ENCODE measurements at regions not wholly inside any gene's neighbourhood (a gene's known extent, or its start where the extent isn't known, plus 50 kb on each side); places are given as distances from the start of the nearest gene placed in this dataset.

DNA sequence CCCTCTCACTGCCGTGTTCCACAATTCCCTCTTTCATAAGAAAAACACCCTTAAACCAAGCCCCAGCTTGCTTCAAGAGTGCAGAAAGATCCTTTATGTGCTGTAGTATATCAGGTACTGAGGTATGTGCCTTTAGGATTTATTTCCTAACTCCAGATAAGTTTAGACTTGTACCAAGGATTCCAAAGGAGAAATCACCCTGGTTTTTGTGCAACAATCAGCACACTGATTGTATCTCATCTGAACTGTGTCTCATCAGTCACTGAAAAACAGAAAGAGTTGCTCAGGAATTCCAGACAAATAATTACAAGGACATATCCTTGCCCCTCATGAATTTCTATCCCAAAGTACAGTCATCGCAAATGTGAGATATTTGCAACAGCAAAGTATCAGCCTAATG is 77.2 kb upstream of the PTPRZ1 start:
- no peaks in the 10 kb centered on the region for H3K27me3 ChIP-seq (ENCODE audit: control insufficient read depth in 5 of 5, insufficient read depth in 4 of 5, low read length in 5 of 5)
- no peak overlapping the region for H3K27ac ChIP-seq (ENCODE audit: low read depth, low read length)
- H3K36me3 ChIP-seq (ENCODE audit: control insufficient read depth in 5 of 5, insufficient read depth in 5 of 5, low read length in 5 of 5), result no peaks in the 10 kb centered on the region
- no peaks in the 10 kb centered on the region for H3K4me1 ChIP-seq (ENCODE audit: control insufficient read depth in 5 of 5, insufficient read depth in 5 of 5, low read length in 5 of 5)
- H3K4me3 ChIP-seq (ENCODE audit: low read depth in 1 of 5, low read length in 5 of 5), result no peak overlapping the region
- H3K9ac ChIP-seq (ENCODE audit: low read length in 5 of 5), result no peak overlapping the region
- H3K9me3 ChIP-seq (ENCODE audit: control insufficient read depth in 5 of 5, low read length in 5 of 5), result no peaks in the 10 kb centered on the region

DNA sequence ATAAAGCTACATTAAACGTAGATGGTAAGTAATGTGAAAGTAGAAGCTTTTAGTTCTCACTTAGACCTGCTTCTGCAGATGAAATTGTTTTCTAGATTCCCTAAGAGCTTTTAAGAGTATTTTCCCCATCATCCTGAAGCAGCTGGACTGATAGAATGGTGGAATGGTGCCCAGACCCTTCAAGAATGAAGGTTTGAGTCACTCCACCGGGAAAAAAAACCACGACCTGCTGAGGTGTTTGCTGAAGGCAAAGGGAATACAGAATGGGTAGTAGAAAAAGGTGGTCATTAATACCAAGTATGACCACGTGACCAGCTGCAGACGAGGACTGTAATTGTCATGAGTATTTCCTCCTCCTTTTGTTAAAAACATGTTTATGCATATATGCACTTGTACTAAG is 79.2 kb upstream of the PTPRZ1 start:
- H3K27ac ChIP-seq (ENCODE audit: low read depth, low read length), result no peak overlapping the region
- H3K27me3 ChIP-seq (ENCODE audit: control insufficient read depth in 5 of 5, insufficient read depth in 4 of 5, low read length in 5 of 5), result no peaks in the 10 kb centered on the region
- H3K36me3 ChIP-seq (ENCODE audit: control insufficient read depth in 5 of 5, insufficient read depth in 5 of 5, low read length in 5 of 5), result no peaks in the 10 kb centered on the region
- H3K9me3 ChIP-seq (ENCODE audit: control insufficient read depth in 5 of 5, low read length in 5 of 5), result no peaks in the 10 kb centered on the region
- H3K4me1 ChIP-seq (ENCODE audit: control insufficient read depth in 5 of 5, insufficient read depth in 5 of 5, low read length in 5 of 5), result no peaks in the 10 kb centered on the region
- H3K9ac ChIP-seq (ENCODE audit: low read length in 5 of 5), result no peak overlapping the region
- no peak overlapping the region for H3K4me3 ChIP-seq (ENCODE audit: low read depth in 1 of 5, low read length in 5 of 5)

DNA sequence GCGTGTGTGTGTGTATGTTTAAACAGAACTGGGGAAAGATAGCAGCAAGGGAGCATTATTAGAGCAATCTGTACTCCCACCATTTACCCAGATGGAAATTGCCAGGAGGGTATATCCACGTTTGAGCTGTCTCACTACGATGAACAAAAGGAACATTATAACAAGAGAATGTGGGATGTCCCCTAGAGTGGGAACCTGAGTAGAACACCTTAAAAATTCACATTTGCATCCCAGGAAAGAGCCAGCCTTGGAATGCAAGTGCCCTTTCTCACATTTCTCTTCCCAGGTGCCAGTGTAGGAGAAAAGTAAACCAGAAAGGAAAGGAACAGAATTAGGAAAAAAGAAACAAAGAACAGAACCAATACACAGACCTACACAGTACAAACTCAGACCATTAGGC is 95.3 kb upstream of the PTPRZ1 start:
- no peak overlapping the region for H3K27ac ChIP-seq (ENCODE audit: low read depth, low read length)
- no peaks in the 10 kb centered on the region for H3K4me1 ChIP-seq (ENCODE audit: control insufficient read depth in 5 of 5, insufficient read depth in 5 of 5, low read length in 5 of 5)
- no peak overlapping the region for H3K4me3 ChIP-seq (ENCODE audit: low read depth in 1 of 5, low read length in 5 of 5)
- H3K9me3 ChIP-seq (ENCODE audit: control insufficient read depth in 5 of 5, low read length in 5 of 5), result no peaks in the 10 kb centered on the region
- no peaks in the 10 kb centered on the region for H3K36me3 ChIP-seq (ENCODE audit: control insufficient read depth in 5 of 5, insufficient read depth in 5 of 5, low read length in 5 of 5)
- H3K27me3 ChIP-seq (ENCODE audit: control insufficient read depth in 5 of 5, insufficient read depth in 4 of 5, low read length in 5 of 5), result no peaks in the 10 kb centered on the region
- no peak overlapping the region for H3K9ac ChIP-seq (ENCODE audit: low read length in 5 of 5)

DNA sequence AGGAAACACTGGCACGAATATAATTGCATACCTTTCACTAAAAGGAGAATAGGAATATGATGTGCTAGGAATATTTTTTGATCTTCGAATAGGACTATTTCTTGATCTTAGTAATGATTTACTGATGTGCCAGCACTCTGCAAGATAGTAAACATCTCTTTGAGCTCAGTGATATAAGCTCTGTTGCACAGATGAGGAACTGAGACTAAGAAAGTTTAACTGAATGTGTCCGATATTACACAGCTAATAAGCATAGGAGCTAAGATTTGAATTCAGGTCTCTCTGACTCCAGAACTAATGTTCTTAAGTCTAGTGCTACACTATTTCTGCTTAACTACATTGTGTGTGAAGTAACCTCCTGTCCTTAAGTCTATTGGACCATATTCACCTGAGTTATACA is 98.4 kb upstream of the PTPRZ1 start:
- H3K9me3 ChIP-seq (ENCODE audit: control insufficient read depth in 5 of 5, low read length in 5 of 5), result no peaks in the 10 kb centered on the region
- H3K36me3 ChIP-seq (ENCODE audit: control insufficient read depth in 5 of 5, insufficient read depth in 5 of 5, low read length in 5 of 5), result no peaks in the 10 kb centered on the region
- no peaks in the 10 kb centered on the region for H3K4me1 ChIP-seq (ENCODE audit: control insufficient read depth in 5 of 5, insufficient read depth in 5 of 5, low read length in 5 of 5)
- no peak overlapping the region for H3K27ac ChIP-seq (ENCODE audit: low read depth, low read length)
- H3K4me3 ChIP-seq (ENCODE audit: low read depth in 1 of 5, low read length in 5 of 5), result no peak overlapping the region
- no peaks in the 10 kb centered on the region for H3K27me3 ChIP-seq (ENCODE audit: control insufficient read depth in 5 of 5, insufficient read depth in 4 of 5, low read length in 5 of 5)
- H3K9ac ChIP-seq (ENCODE audit: low read length in 5 of 5), result no peak overlapping the region

DNA sequence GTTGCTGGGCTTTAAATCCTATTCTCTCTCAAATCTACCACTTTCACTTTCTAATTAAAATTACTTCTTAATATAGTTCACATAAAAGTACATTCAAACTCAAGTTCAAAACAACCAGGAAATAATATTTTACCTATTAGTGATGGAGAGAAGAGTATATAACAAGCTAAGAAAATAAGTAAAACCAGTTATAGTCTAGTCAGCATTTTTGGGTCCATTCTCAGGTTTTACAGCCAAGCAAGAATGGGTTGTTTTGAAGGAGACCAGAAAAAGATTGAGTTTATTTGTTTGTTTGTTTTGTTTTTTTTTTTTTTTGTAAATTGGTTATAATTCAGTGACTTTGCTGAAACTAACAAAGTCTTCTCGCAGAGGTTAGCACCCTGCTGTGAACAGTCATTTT is 106.3 kb upstream of the PTPRZ1 start:
- Histone ChIP-seq H3K27me3 (ENCODE audit: control insufficient read depth in 5 of 5, insufficient read depth in 4 of 5, low read length in 5 of 5) (peaks cover 0 to 3% (median 0%) of the 10 kb centered on the region in 5 donors), H3K4me3 (ENCODE audit: low read depth in 1 of 5, low read length in 5 of 5) (no peak overlapping the region), H3K27ac (ENCODE audit: low read depth, low read length) (no peak overlapping the region), H3K9me3 (ENCODE audit: control insufficient read depth in 5 of 5, low read length in 5 of 5) (no peaks in the 10 kb centered on the region), H3K9ac (ENCODE audit: low read length in 5 of 5) (no peak overlapping the region), H3K36me3 (ENCODE audit: control insufficient read depth in 5 of 5, insufficient read depth in 5 of 5, low read length in 5 of 5) (no peaks in the 10 kb centered on the region), H3K4me1 (ENCODE audit: control insufficient read depth in 5 of 5, insufficient read depth in 5 of 5, low read length in 5 of 5) (no peaks in the 10 kb centered on the region)

DNA sequence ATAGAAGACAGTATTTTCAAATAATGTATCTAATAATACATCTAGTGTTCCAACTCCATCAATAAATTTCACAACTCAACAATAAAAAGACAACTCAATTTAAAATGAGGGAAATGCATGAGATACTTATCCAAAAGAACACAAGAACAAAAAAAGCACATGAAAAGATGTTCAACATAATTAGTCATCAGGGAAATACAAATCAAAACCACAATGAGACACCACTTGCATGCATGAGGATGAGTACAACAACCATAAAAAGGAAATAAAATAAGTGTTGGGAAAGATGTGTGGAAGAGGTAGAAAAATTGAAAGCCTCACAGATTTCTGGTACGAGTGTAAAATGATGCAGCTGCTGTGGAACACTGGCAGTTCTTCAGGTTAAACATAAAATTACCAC is 111.6 kb upstream of the PTPRZ1 start:
- H3K4me3 ChIP-seq (ENCODE audit: low read depth in 1 of 5, low read length in 5 of 5), result no peak overlapping the region
- H3K27ac ChIP-seq (ENCODE audit: low read depth, low read length), result no peak overlapping the region
- H3K9me3 ChIP-seq (ENCODE audit: control insufficient read depth in 5 of 5, low read length in 5 of 5), result no peaks in the 10 kb centered on the region
- H3K9ac ChIP-seq (ENCODE audit: low read length in 5 of 5), result no peak overlapping the region
- H3K27me3 ChIP-seq (ENCODE audit: control insufficient read depth in 5 of 5, insufficient read depth in 4 of 5, low read length in 5 of 5), result peaks cover 0 to 3% (median 0%) of the 10 kb centered on the region in 5 donors
- no peaks in the 10 kb centered on the region for H3K4me1 ChIP-seq (ENCODE audit: control insufficient read depth in 5 of 5, insufficient read depth in 5 of 5, low read length in 5 of 5)
- H3K36me3 ChIP-seq (ENCODE audit: control insufficient read depth in 5 of 5, insufficient read depth in 5 of 5, low read length in 5 of 5), result no peaks in the 10 kb centered on the region

DNA sequence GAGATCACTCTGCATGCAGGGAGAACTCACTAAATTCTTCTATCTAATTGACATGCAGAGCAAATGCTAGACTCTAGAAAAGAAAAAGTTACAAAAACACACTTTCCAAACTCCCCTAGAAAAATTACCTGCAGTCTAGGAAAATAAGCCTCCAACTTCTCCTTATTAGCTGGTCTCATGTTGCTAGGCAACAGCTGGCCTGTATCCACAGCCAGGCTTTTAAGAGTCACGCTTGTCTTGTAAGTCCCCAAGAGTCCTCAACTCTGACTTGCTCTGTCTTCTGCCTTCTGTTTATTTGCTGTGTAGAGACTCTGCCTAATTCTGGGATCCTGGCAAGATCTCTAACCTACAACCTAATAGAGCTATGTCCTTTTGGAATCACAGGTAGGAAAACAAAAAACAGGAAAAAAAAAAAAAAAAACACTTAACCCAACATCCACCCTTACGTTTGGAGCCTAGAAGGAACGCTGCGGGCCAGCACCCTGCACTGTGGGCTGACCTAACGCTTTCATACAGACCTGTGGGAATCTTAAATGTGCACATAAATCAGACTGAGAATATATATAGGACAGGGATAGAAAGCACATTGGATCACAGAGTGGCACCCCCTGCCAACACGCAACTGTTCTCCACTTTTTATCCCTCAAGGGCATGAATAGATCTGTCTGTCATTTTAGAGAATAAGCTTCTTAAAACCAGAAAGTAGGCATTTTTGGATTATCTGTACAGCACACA is 117.0 kb upstream of the PTPRZ1 start:
- H3K4me3 ChIP-seq (ENCODE audit: low read depth in 1 of 5, low read length in 5 of 5), result no peak overlapping the region
- no peak overlapping the region for H3K27ac ChIP-seq (ENCODE audit: low read depth, low read length)
- H3K36me3 ChIP-seq (ENCODE audit: control insufficient read depth in 5 of 5, insufficient read depth in 5 of 5, low read length in 5 of 5), result no peaks in the 10 kb centered on the region
- no peaks in the 10 kb centered on the region for H3K9me3 ChIP-seq (ENCODE audit: control insufficient read depth in 5 of 5, low read length in 5 of 5)
- no peaks in the 10 kb centered on the region for H3K27me3 ChIP-seq (ENCODE audit: control insufficient read depth in 5 of 5, insufficient read depth in 4 of 5, low read length in 5 of 5)
- no peaks in the 10 kb centered on the region for H3K4me1 ChIP-seq (ENCODE audit: control insufficient read depth in 5 of 5, insufficient read depth in 5 of 5, low read length in 5 of 5)
- no peak overlapping the region for H3K9ac ChIP-seq (ENCODE audit: low read length in 5 of 5)

DNA sequence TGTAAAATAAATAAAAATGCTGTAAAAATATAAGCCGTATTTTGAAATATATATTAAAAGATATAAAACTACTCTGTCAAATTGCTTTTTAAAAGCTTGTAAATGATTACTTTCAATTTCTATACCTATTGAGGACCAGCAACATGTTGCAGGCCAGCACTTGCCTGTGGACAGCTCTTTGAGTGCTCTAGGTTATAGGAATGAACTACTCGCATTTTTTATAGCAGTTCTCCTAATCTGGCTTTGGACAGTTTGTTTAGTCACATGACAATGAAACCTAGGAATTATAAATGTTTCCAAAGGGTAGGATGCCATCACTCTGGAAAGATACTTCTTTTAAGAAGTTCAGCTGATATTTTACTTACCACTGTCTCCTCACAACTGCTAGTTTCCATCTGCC is 117.7 kb upstream of the PTPRZ1 start:
- H3K27me3 ChIP-seq (ENCODE audit: control insufficient read depth in 5 of 5, insufficient read depth in 4 of 5, low read length in 5 of 5), result no peaks in the 10 kb centered on the region
- H3K27ac ChIP-seq (ENCODE audit: low read depth, low read length), result no peak overlapping the region
- no peak overlapping the region for H3K4me3 ChIP-seq (ENCODE audit: low read depth in 1 of 5, low read length in 5 of 5)
- no peaks in the 10 kb centered on the region for H3K36me3 ChIP-seq (ENCODE audit: control insufficient read depth in 5 of 5, insufficient read depth in 5 of 5, low read length in 5 of 5)
- no peak overlapping the region for H3K9ac ChIP-seq (ENCODE audit: low read length in 5 of 5)
- H3K4me1 ChIP-seq (ENCODE audit: control insufficient read depth in 5 of 5, insufficient read depth in 5 of 5, low read length in 5 of 5), result no peaks in the 10 kb centered on the region
- H3K9me3 ChIP-seq (ENCODE audit: control insufficient read depth in 5 of 5, low read length in 5 of 5), result no peaks in the 10 kb centered on the region

DNA sequence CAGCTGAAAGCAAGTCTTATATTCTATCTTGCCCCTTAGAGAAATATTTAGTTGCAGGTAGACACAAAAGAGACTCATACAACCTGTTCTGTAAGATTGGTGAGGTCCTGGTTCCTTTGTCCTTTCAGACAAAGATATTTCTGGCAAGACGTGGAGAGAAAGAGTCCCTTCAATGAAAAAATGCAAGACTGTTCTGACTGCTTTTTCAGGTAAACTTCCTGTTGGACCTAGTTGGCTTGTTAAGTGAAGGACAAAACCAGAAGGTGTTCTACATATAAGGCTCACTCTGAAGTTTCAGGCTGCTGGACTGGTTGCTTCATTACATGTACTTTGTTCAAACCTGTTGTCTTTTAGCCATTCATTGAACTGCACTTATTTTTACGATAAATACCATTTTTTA is 119.0 kb upstream of the PTPRZ1 start:
- H3K36me3 ChIP-seq (ENCODE audit: control insufficient read depth in 5 of 5, insufficient read depth in 5 of 5, low read length in 5 of 5), result no peaks in the 10 kb centered on the region
- H3K4me3 ChIP-seq (ENCODE audit: low read depth in 1 of 5, low read length in 5 of 5), result no peak overlapping the region
- H3K27ac ChIP-seq (ENCODE audit: low read depth, low read length), result no peak overlapping the region
- no peaks in the 10 kb centered on the region for H3K4me1 ChIP-seq (ENCODE audit: control insufficient read depth in 5 of 5, insufficient read depth in 5 of 5, low read length in 5 of 5)
- no peaks in the 10 kb centered on the region for H3K27me3 ChIP-seq (ENCODE audit: control insufficient read depth in 5 of 5, insufficient read depth in 4 of 5, low read length in 5 of 5)
- H3K9me3 ChIP-seq (ENCODE audit: control insufficient read depth in 5 of 5, low read length in 5 of 5), result no peaks in the 10 kb centered on the region
- no peak overlapping the region for H3K9ac ChIP-seq (ENCODE audit: low read length in 5 of 5)

DNA sequence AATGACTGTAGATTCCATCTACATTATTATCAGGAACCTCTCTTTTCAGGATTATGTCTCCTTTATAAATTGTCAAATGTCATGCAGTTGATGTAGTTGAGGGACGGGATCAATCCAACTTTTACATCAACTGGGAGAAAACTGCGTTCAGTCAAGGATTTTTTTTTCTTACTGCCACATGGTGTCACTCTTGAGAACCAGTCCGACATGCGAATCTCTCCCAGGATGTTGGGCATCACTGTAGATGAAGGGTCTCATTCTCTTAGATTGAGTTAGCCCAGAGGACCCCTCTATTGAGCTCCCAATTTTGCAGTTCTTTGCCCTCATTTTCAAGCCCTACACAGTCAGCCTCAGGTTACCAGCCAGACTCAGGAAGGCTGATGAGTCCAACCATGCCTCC is 120.3 kb upstream of the PTPRZ1 start:
- H3K36me3 ChIP-seq (ENCODE audit: control insufficient read depth in 5 of 5, insufficient read depth in 5 of 5, low read length in 5 of 5), result no peaks in the 10 kb centered on the region
- no peak overlapping the region for H3K9ac ChIP-seq (ENCODE audit: low read length in 5 of 5)
- no peak overlapping the region for H3K4me3 ChIP-seq (ENCODE audit: low read depth in 1 of 5, low read length in 5 of 5)
- H3K9me3 ChIP-seq (ENCODE audit: control insufficient read depth in 5 of 5, low read length in 5 of 5), result no peaks in the 10 kb centered on the region
- H3K27me3 ChIP-seq (ENCODE audit: control insufficient read depth in 5 of 5, insufficient read depth in 4 of 5, low read length in 5 of 5), result no peaks in the 10 kb centered on the region
- no peak overlapping the region for H3K27ac ChIP-seq (ENCODE audit: low read depth, low read length)
- no peaks in the 10 kb centered on the region for H3K4me1 ChIP-seq (ENCODE audit: control insufficient read depth in 5 of 5, insufficient read depth in 5 of 5, low read length in 5 of 5)

DNA sequence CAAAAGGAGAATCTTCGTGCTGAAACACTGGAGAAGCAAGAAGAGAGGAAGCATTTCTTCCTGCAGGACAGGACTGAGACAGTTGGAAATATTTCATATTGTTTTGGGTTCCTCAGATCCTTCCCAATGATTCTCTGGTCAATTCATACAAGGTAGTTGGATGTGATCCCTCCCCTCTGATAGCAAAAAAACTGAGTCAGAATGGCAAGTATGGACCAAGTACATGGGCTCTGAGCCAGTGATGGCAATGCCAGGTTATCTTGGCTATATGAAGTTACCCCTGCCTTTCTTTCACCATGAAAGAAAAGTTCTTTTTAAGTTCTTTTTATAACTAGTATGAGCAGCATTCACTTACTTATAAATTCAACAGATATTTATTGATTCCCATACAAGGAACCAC is 124.4 kb upstream of the PTPRZ1 start:
- no peaks in the 10 kb centered on the region for H3K4me1 ChIP-seq (ENCODE audit: control insufficient read depth in 5 of 5, insufficient read depth in 5 of 5, low read length in 5 of 5)
- no peaks in the 10 kb centered on the region for H3K36me3 ChIP-seq (ENCODE audit: control insufficient read depth in 5 of 5, insufficient read depth in 5 of 5, low read length in 5 of 5)
- no peak overlapping the region for H3K4me3 ChIP-seq (ENCODE audit: low read depth in 1 of 5, low read length in 5 of 5)
- H3K9me3 ChIP-seq (ENCODE audit: control insufficient read depth in 5 of 5, low read length in 5 of 5), result no peaks in the 10 kb centered on the region
- no peak overlapping the region for H3K27ac ChIP-seq (ENCODE audit: low read depth, low read length)
- H3K27me3 ChIP-seq (ENCODE audit: control insufficient read depth in 5 of 5, insufficient read depth in 4 of 5, low read length in 5 of 5), result no peaks in the 10 kb centered on the region
- H3K9ac ChIP-seq (ENCODE audit: low read length in 5 of 5), result no peak overlapping the region
